ENCODE measurements at regions not wholly inside any gene's neighbourhood (a gene's known extent, or its start where the extent isn't known, plus 50 kb on each side); places are given as distances from the start of the nearest gene placed in this dataset.

- DNase-seq (ENCODE audit: low spot score): no peak
Measured at GRCh38 chr17:17417718-17418181, 59.0 kb upstream of the MED9 start.

GRCh38 chr17:17419166-17419565, 57.6 kb upstream of the MED9 start:
- no peak for DNase-seq (ENCODE audit: low spot score)

- DNase-seq (ENCODE audit: low spot score): no peak
Measured at GRCh38 chr17:17419631-17420030, 57.2 kb upstream of the MED9 start.

GRCh38 chr17:17420082-17420481, 56.7 kb upstream of the MED9 start:
- DNase-seq (ENCODE audit: low spot score): no peak

- no peak for DNase-seq (ENCODE audit: low spot score)
Measured at GRCh38 chr17:17420561-17421269, 56.1 kb upstream of the MED9 start.

GRCh38 chr17:17421346-17422216, 55.2 kb upstream of the MED9 start:
- DNase-seq (ENCODE audit: low spot score): no peak

- no peak for DNase-seq (ENCODE audit: low spot score)
Measured at GRCh38 chr17:17422217-17422610, 54.6 kb upstream of the MED9 start.

- DNase-seq (ENCODE audit: low spot score): no peak
Measured at GRCh38 chr17:17422641-17423040, 54.2 kb upstream of the MED9 start.

GRCh38 chr17:17423656-17424055, 53.1 kb upstream of the MED9 start:
- no peak for DNase-seq (ENCODE audit: low spot score)

GRCh38 chr17:17424552-17424951, 52.2 kb upstream of the MED9 start:
- no peak for DNase-seq (ENCODE audit: low spot score)

GRCh38 chr17:17425005-17425404, 51.8 kb upstream of the MED9 start:
- DNase-seq (ENCODE audit: low spot score): no peak

GRCh38 chr17:17425591-17425990, 51.2 kb upstream of the MED9 start:
- DNase-seq (ENCODE audit: low spot score): no peak

GRCh38 chr17:17426184-17426583, 50.6 kb upstream of the MED9 start:
- DNase-seq (ENCODE audit: low spot score): no peak

Measured in activated CD4-positive, alpha-beta T cell treated with anti-CD3 and anti-CD28 coated beads, Interleukin-2, Interleukin-4, amounts not matched to agents 100 ng/mL and 50 ng/mL, durations not matched to agents 16 hours and 8 hours (primary cell).